ENCODE measurements at regions not wholly inside any gene's neighbourhood (a gene's known extent, or its start where the extent isn't known, plus 50 kb on each side); places are given as distances from the start of the nearest gene placed in this dataset.

- H3K27me3 ChIP-seq (ENCODE audit: low read depth), result peaks cover 40% of the 10 kb centered on the region
- DNase-seq, result no peak
- H3K36me3 ChIP-seq, result no peaks in the 10 kb centered on the region
- no peaks in the 10 kb centered on the region for H3K9me3 ChIP-seq (replicated peaks)
- intact Hi-C loops (cut with micrococcal nuclease), result no loop called here
- no peak for TF ChIP-seq CTCF (IDR thresholded peaks at IDR 0.05; ENCODE audit: borderline replicate concordance)
- no peak overlapping the region for H3K27ac ChIP-seq (replicated peaks)
- no peak overlapping the region for H3K4me3 ChIP-seq
- no peaks in the 10 kb centered on the region for H3K4me1 ChIP-seq
Observed at GRCh38 chr7:157483971-157484410, 147.2 kb downstream of the DNAJB6 start.

GRCh38 chr7:157484411-157485081 is 147.7 kb downstream of the DNAJB6 start:
- TF ChIP-seq CTCF (IDR thresholded peaks at IDR 0.05; ENCODE audit: borderline replicate concordance), result no peak
- Histone ChIP-seq H3K4me3 (no peak overlapping the region), H3K9me3 (replicated peaks) (peaks cover under 1% of the 10 kb centered on the region), H3K4me1 (no peaks in the 10 kb centered on the region), H3K27ac (replicated peaks) (no peak overlapping the region), H3K36me3 (no peaks in the 10 kb centered on the region), H3K27me3 (ENCODE audit: low read depth) (peaks cover 35% of the 10 kb centered on the region)
- no peak for DNase-seq
- intact Hi-C loops (cut with micrococcal nuclease), result no loop called here

- no peak for TF ChIP-seq CTCF (IDR thresholded peaks at IDR 0.05; ENCODE audit: borderline replicate concordance)
- H3K27me3 ChIP-seq (ENCODE audit: low read depth), result peaks cover 35% of the 10 kb centered on the region
- DNase-seq, result no peak
- no peak overlapping the region for H3K4me3 ChIP-seq
- no peak overlapping the region for H3K27ac ChIP-seq (replicated peaks)
- no peaks in the 10 kb centered on the region for H3K36me3 ChIP-seq
- intact Hi-C loops (cut with micrococcal nuclease), result no loop called here
- H3K4me1 ChIP-seq, result no peaks in the 10 kb centered on the region
- H3K9me3 ChIP-seq (replicated peaks), result peaks cover 7% of the 10 kb centered on the region
Observed at GRCh38 chr7:157485361-157485831, 148.6 kb downstream of the DNAJB6 start.

- TF ChIP-seq CTCF (IDR thresholded peaks at IDR 0.05; ENCODE audit: borderline replicate concordance), result no peak
- Histone ChIP-seq H3K27ac (replicated peaks) (no peak overlapping the region), H3K4me3 (no peak overlapping the region), H3K9me3 (replicated peaks) (peaks cover 15% of the 10 kb centered on the region), H3K4me1 (no peaks in the 10 kb centered on the region), H3K27me3 (ENCODE audit: low read depth) (peaks cover 28% of the 10 kb centered on the region), H3K36me3 (no peaks in the 10 kb centered on the region)
- intact Hi-C loops (cut with micrococcal nuclease), result no loop called here
- DNase-seq, result no peak
Observed at GRCh38 chr7:157486007-157486755, 149.4 kb downstream of the DNAJB6 start.

- Histone ChIP-seq H3K9me3 (replicated peaks) (peaks cover 26% of the 10 kb centered on the region), H3K4me3 (no peak overlapping the region), H3K27ac (replicated peaks) (no peak overlapping the region), H3K27me3 (ENCODE audit: low read depth) (peaks cover 28% of the 10 kb centered on the region), H3K36me3 (no peaks in the 10 kb centered on the region), H3K4me1 (no peaks in the 10 kb centered on the region)
- intact Hi-C loops (cut with micrococcal nuclease), result no loop called here
- no peak for TF ChIP-seq CTCF (IDR thresholded peaks at IDR 0.05; ENCODE audit: borderline replicate concordance)
- no peak for DNase-seq
Observed at GRCh38 chr7:157487046-157487770, 150.4 kb downstream of the DNAJB6 start.
